Trophoblast cell (in vitro differentiated cells and primary cell): ENCODE measurements at regions not wholly inside any gene's neighbourhood (a gene's known extent, or its start where the extent isn't known, plus 50 kb on each side); places are given as distances from the start of the nearest gene placed in this dataset.
A peak's percentile ranks its signal among the peaks of the same experiment; 100 is the strongest.

Experiments
- DNase-seq, 2 donors: peaks; one replicate each; pipeline ENCODE4 v3.0.0-alpha.2; 2016
- H2AFZ ChIP-seq: 2 replicates; pipeline ENCODE4 v1.6.1; 2013; ENCODE audit warnings: low read length, moderate library complexity, mild to moderate bottlenecking; ENCODE audit not compliant: insufficient read depth, poor library complexity
- H2AK5ac ChIP-seq: 2 replicates; pipeline ENCODE4 v1.6.1; 2013; ENCODE audit warnings: mild to moderate bottlenecking, low read length
- H2BK120ac ChIP-seq: 2 replicates; pipeline ENCODE4 v1.6.1; 2013; ENCODE audit warnings: low read length, mild to moderate bottlenecking, moderate library complexity; ENCODE audit not compliant: insufficient read depth, poor library complexity
- H2BK12ac ChIP-seq: 2 replicates; pipeline ENCODE4 v1.6.1; 2013; ENCODE audit warnings: mild to moderate bottlenecking, low read length, moderate library complexity
- H2BK5ac ChIP-seq: 2 replicates; pipeline ENCODE4 v1.6.1; 2013; ENCODE audit warnings: low read length, low read depth, moderate library complexity, mild to moderate bottlenecking; ENCODE audit not compliant: poor library complexity
- H3K14ac ChIP-seq: 2 replicates; pipeline ENCODE4 v1.6.1; 2013; ENCODE audit warnings: mild to moderate bottlenecking, low read length
- H3K18ac ChIP-seq: 2 replicates; pipeline ENCODE4 v1.6.1; 2013; ENCODE audit warnings: mild to moderate bottlenecking, low read length
- H3K23ac ChIP-seq: 2 replicates; pipeline ENCODE4 v1.6.1; 2013; ENCODE audit warnings: low read length
- H3K27ac ChIP-seq: 2 replicates; pipeline ENCODE4 v1.5.1; 2013; ENCODE audit warnings: low read depth, mild to moderate bottlenecking, inconsistent platforms, low read length, moderate library complexity
- H3K27me3 ChIP-seq: 2 replicates; pipeline ENCODE4 v1.6.1; 2013; ENCODE audit warnings: inconsistent platforms, mild to moderate bottlenecking, low read length, moderate library complexity; ENCODE audit not compliant: insufficient read depth
- H3K36me3 ChIP-seq, 2 experiments: 1 replicate in 1 of 2; 2 replicates in 1 of 2; pipeline ENCODE4 v1.6.1; 2013; ENCODE audit warnings: low read length in 2 of 2, mild to moderate bottlenecking in 2 of 2, moderate library complexity in 1 of 2; ENCODE audit not compliant: insufficient read depth in 2 of 2, control insufficient read depth in 1 of 2
- H3K4ac ChIP-seq: 2 replicates; pipeline ENCODE4 v1.6.1; 2013; ENCODE audit warnings: low read depth, mild to moderate bottlenecking, low read length, moderate library complexity
- H3K4me1 ChIP-seq, 2 experiments: 1 replicate in 1 of 2; 2 replicates in 1 of 2; pipeline ENCODE4 v1.6.1; 2013; ENCODE audit warnings: low read length in 2 of 2, mild to moderate bottlenecking in 2 of 2, moderate library complexity in 1 of 2; ENCODE audit not compliant: insufficient read depth in 2 of 2, control insufficient read depth in 1 of 2
- H3K4me2 ChIP-seq: 2 replicates; pipeline ENCODE4 v1.6.1; 2013; ENCODE audit warnings: inconsistent platforms, mild to moderate bottlenecking, low read length, moderate library complexity
- H3K4me3 ChIP-seq: 2 replicates; pipeline ENCODE4 v1.5.1; 2013; ENCODE audit warnings: mild to moderate bottlenecking, low read depth, low read length, inconsistent platforms
- H3K79me1 ChIP-seq: one replicate; pipeline ENCODE4 v1.6.1; 2013; ENCODE audit warnings: low read length
- H3K79me2 ChIP-seq: 2 replicates; pipeline ENCODE4 v1.6.1; 2013; ENCODE audit warnings: low read length, mild to moderate bottlenecking; ENCODE audit not compliant: control insufficient read depth, insufficient read depth, poor library complexity
- H3K9ac ChIP-seq: 2 replicates; pipeline ENCODE4 v1.6.1; 2013; ENCODE audit warnings: mild to moderate bottlenecking, low read length
- H3K9me3 ChIP-seq: 2 replicates; pipeline ENCODE4 v1.6.1; 2013; ENCODE audit warnings: low read depth, mild to moderate bottlenecking, control low read depth, inconsistent platforms, low read length; ENCODE audit not compliant: insufficient read depth
- H4K12ac ChIP-seq: 2 replicates; pipeline ENCODE4 v1.6.1; 2013; ENCODE audit warnings: low read depth, mild to moderate bottlenecking, low read length, moderate library complexity
- H4K8ac ChIP-seq: 2 replicates; pipeline ENCODE4 v1.6.1; 2013; ENCODE audit warnings: low read depth, mild to moderate bottlenecking, low read length, moderate library complexity
- H4K91ac ChIP-seq: one replicate; pipeline ENCODE4 v1.6.1; 2013; ENCODE audit warnings: low read depth, mild to moderate bottlenecking, low read length, moderate library complexity
- WGBS: extraction: QIAGEN DNeasy Blood & Tissue Kit; methylation state at CpG from one replicate; pipeline ENCODE4 v1.1.7; 2013; ENCODE audit warnings: missing lambda C conversion rate; ENCODE audit not compliant: insufficient read length, insufficient coverage; ENCODE audit errors: extremely low coverage; 5-methylcytosine and 5-hydroxymethylcytosine counted together

- WGBS: no CpG with 5 or more reads among the region's 2 CpGs
- no peak overlapping the region for H3K9ac ChIP-seq
- no peak overlapping the region for H4K8ac ChIP-seq
- H3K27ac ChIP-seq: no peak overlapping the region
- DNase-seq: no peak
- no peak overlapping the region for H2AFZ ChIP-seq
- no peaks in the 10 kb centered on the region for H3K79me1 ChIP-seq
- H2AK5ac ChIP-seq: no peak overlapping the region
- H3K4ac ChIP-seq: no peak overlapping the region
- H3K36me3 ChIP-seq: no peaks in the 10 kb centered on the region
- no peak overlapping the region for H3K23ac ChIP-seq
- H3K4me3 ChIP-seq: no peak overlapping the region
- no peak overlapping the region for H4K12ac ChIP-seq
- H3K27me3 ChIP-seq: no peaks in the 10 kb centered on the region
- no peak overlapping the region for H3K4me2 ChIP-seq
- H2BK12ac ChIP-seq: no peak overlapping the region
- H3K18ac ChIP-seq: no peak overlapping the region
- no peaks in the 10 kb centered on the region for H3K9me3 ChIP-seq
- H2BK5ac ChIP-seq: no peak overlapping the region
- no peak overlapping the region for H2BK120ac ChIP-seq
- H3K14ac ChIP-seq: no peak overlapping the region
- no peaks in the 10 kb centered on the region for H3K79me2 ChIP-seq
- H3K4me1 ChIP-seq: no peaks in the 10 kb centered on the region
- H4K91ac ChIP-seq: no peak overlapping the region
These were observed 455.3 kb downstream of the DMRT2 start for GRCh38 chr9:1505489-1505888.

GRCh38 chr9:1510712-1511111, 460.6 kb downstream of the DMRT2 start:
- H3K9me3 ChIP-seq: no peaks in the 10 kb centered on the region
- H4K8ac ChIP-seq: no peak overlapping the region
- no peaks in the 10 kb centered on the region for H3K36me3 ChIP-seq
- H3K4me3 ChIP-seq: no peak overlapping the region
- no peaks in the 10 kb centered on the region for H3K79me1 ChIP-seq
- H3K4ac ChIP-seq: no peak overlapping the region
- H3K9ac ChIP-seq: no peak overlapping the region
- no CpG with 5 or more reads among the region's 4 CpGs for WGBS
- DNase-seq: peak; percentile 15 to 60
- no peak overlapping the region for H3K27ac ChIP-seq
- H3K79me2 ChIP-seq: no peaks in the 10 kb centered on the region
- no peak overlapping the region for H2BK12ac ChIP-seq
- H3K23ac ChIP-seq: no peak overlapping the region
- no peak overlapping the region for H4K12ac ChIP-seq
- H3K14ac ChIP-seq: no peak overlapping the region
- no peak overlapping the region for H2AFZ ChIP-seq
- no peak overlapping the region for H3K4me2 ChIP-seq
- H2AK5ac ChIP-seq: no peak overlapping the region
- no peak overlapping the region for H2BK5ac ChIP-seq
- no peak overlapping the region for H2BK120ac ChIP-seq
- no peak overlapping the region for H4K91ac ChIP-seq
- H3K27me3 ChIP-seq: no peaks in the 10 kb centered on the region
- no peak overlapping the region for H3K18ac ChIP-seq
- H3K4me1 ChIP-seq: peaks cover 0 to 2% of the 10 kb centered on the region in 2 experiments

GRCh38 chr9:1513105-1513504, 462.9 kb downstream of the DMRT2 start:
- H3K9ac ChIP-seq: no peak overlapping the region
- H3K23ac ChIP-seq: no peak overlapping the region
- no CpG with 5 or more reads among the region's 2 CpGs for WGBS
- no peak overlapping the region for H4K91ac ChIP-seq
- H3K4me2 ChIP-seq: no peak overlapping the region
- no peaks in the 10 kb centered on the region for H3K79me1 ChIP-seq
- no peak overlapping the region for H2BK5ac ChIP-seq
- no peak overlapping the region for H4K12ac ChIP-seq
- H3K4me1 ChIP-seq: peaks cover 0 to 2% of the 10 kb centered on the region in 2 experiments
- H3K79me2 ChIP-seq: no peaks in the 10 kb centered on the region
- H2BK12ac ChIP-seq: no peak overlapping the region
- H3K9me3 ChIP-seq: no peaks in the 10 kb centered on the region
- H3K14ac ChIP-seq: no peak overlapping the region
- H2BK120ac ChIP-seq: no peak overlapping the region
- no peak overlapping the region for H2AFZ ChIP-seq
- H4K8ac ChIP-seq: no peak overlapping the region
- no peak overlapping the region for H3K27ac ChIP-seq
- no peak overlapping the region for H3K4me3 ChIP-seq
- H3K27me3 ChIP-seq: no peaks in the 10 kb centered on the region
- H2AK5ac ChIP-seq: no peak overlapping the region
- no peak overlapping the region for H3K4ac ChIP-seq
- no peak for DNase-seq
- H3K36me3 ChIP-seq: no peaks in the 10 kb centered on the region
- no peak overlapping the region for H3K18ac ChIP-seq

- no peaks in the 10 kb centered on the region for H3K79me1 ChIP-seq
- no CpG with 5 or more reads among the region's 3 CpGs for WGBS
- H3K4me2 ChIP-seq: no peak overlapping the region
- no peaks in the 10 kb centered on the region for H3K27me3 ChIP-seq
- no peak overlapping the region for H2AFZ ChIP-seq
- no peak overlapping the region for H3K27ac ChIP-seq
- no peak overlapping the region for H2AK5ac ChIP-seq
- H2BK5ac ChIP-seq: no peak overlapping the region
- no peak overlapping the region for H3K9ac ChIP-seq
- no peak overlapping the region for H3K14ac ChIP-seq
- H3K36me3 ChIP-seq: no peaks in the 10 kb centered on the region
- H4K12ac ChIP-seq: no peak overlapping the region
- no peaks in the 10 kb centered on the region for H3K79me2 ChIP-seq
- peaks cover 0 to 2% of the 10 kb centered on the region in 2 experiments for H3K4me1 ChIP-seq
- no peak overlapping the region for H4K8ac ChIP-seq
- H3K4ac ChIP-seq: no peak overlapping the region
- no peak for DNase-seq
- no peak overlapping the region for H2BK12ac ChIP-seq
- H3K4me3 ChIP-seq: no peak overlapping the region
- H3K23ac ChIP-seq: no peak overlapping the region
- no peak overlapping the region for H2BK120ac ChIP-seq
- no peak overlapping the region for H4K91ac ChIP-seq
- no peak overlapping the region for H3K18ac ChIP-seq
- no peaks in the 10 kb centered on the region for H3K9me3 ChIP-seq
These were observed 464.1 kb downstream of the DMRT2 start for GRCh38 chr9:1514250-1514649.
